Suprapubic skin (tissue), 3 donors: ENCODE measurements at regions not wholly inside any gene's neighbourhood (a gene's known extent, or its start where the extent isn't known, plus 50 kb on each side); places are given as distances from the start of the nearest gene placed in this dataset.

Source experiments
- EP300 ChIP-seq: sonication (generic); formaldehyde crosslinking; IDR thresholded peaks from one replicate; pipeline ENCODE4 v1.6.1; 2017; ENCODE audit warnings: antibody characterized with exemption
- POLR2A ChIP-seq, 2 donors: fragments of 450-650 bp; IDR thresholded peaks; one replicate each; pipeline ENCODE4 v1.6.1; 2017; ENCODE audit warnings: antibody characterized with exemption in 2 of 2, mild to moderate bottlenecking in 2 of 2, moderate library complexity in 2 of 2
- TF ChIP-seq, protein P1 (sequence below), 2 donors: fragments of 200-600 bp in 1 of 2; fragments of 450-650 bp in 1 of 2; sonication (generic) in 1 of 2; IDR thresholded peaks; one replicate each; pipeline ENCODE4 v1.5.1; 2016 to 2019; ENCODE audit warnings: antibody characterized with exemption in 2 of 2, mild to moderate bottlenecking in 1 of 2, moderate library complexity in 1 of 2

- no peak for TF ChIP-seq POLR2A (IDR thresholded peaks at IDR 0.05)
- no peak for TF ChIP-seq EP300
- TF ChIP-seq, protein P1, sequence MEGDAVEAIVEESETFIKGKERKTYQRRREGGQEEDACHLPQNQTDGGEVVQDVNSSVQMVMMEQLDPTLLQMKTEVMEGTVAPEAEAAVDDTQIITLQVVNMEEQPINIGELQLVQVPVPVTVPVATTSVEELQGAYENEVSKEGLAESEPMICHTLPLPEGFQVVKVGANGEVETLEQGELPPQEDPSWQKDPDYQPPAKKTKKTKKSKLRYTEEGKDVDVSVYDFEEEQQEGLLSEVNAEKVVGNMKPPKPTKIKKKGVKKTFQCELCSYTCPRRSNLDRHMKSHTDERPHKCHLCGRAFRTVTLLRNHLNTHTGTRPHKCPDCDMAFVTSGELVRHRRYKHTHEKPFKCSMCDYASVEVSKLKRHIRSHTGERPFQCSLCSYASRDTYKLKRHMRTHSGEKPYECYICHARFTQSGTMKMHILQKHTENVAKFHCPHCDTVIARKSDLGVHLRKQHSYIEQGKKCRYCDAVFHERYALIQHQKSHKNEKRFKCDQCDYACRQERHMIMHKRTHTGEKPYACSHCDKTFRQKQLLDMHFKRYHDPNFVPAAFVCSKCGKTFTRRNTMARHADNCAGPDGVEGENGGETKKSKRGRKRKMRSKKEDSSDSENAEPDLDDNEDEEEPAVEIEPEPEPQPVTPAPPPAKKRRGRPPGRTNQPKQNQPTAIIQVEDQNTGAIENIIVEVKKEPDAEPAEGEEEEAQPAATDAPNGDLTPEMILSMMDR (IDR thresholded peaks at IDR 0.05), result no peak
These were observed 1189.0 kb upstream of the LRRN3 start for GRCh38 chr7:109901926-109902325.
